Occipital lobe (tissue), 1 donor: ENCODE measurements at regions not wholly inside any gene's neighbourhood (a gene's known extent, or its start where the extent isn't known, plus 50 kb on each side); places are given as distances from the start of the nearest gene placed in this dataset.
"Not testable (repeated sequence)": the region's sequence is repeated elsewhere in the genome, so short reads cannot be mapped to it uniquely, and the experiment has no call there.

ENCODE experiments used
- DNase-seq: peaks from one replicate; lab custom pipeline; 2025; lab: John Stamatoyannopoulos, UW

GRCh38 chr4:54574500-54574899, 83.3 kb upstream of the KIT start:
- DNase-seq, result no peak

GRCh38 chr4:54575919-54576318, 81.8 kb upstream of the KIT start:
- DNase-seq, result no peak

- no peak for DNase-seq
Observed at GRCh38 chr4:54581807-54582206, 76.0 kb upstream of the KIT start.

GRCh38 chr4:54585321-54586000, 72.3 kb upstream of the KIT start:
- DNase-seq, result no peak

GRCh38 chr4:54586320-54586955, 71.3 kb upstream of the KIT start:
- DNase-seq, result no peak

GRCh38 chr4:54587107-54587891, 70.5 kb upstream of the KIT start:
- DNase-seq, result no peak

- DNase-seq, result no peak
Observed at GRCh38 chr4:54588404-54588803, 69.4 kb upstream of the KIT start.

- DNase-seq, result no peak
Observed at GRCh38 chr4:54589586-54589985, 68.2 kb upstream of the KIT start.

- DNase-seq, result no peak
Observed at GRCh38 chr4:54593795-54594322, 63.9 kb upstream of the KIT start.

- DNase-seq, result no peak
Observed at GRCh38 chr4:54596201-54596600, 61.6 kb upstream of the KIT start.

GRCh38 chr4:54597678-54598077, 60.1 kb upstream of the KIT start:
- not testable (repeated sequence) for DNase-seq

GRCh38 chr4:54602175-54602574, 55.6 kb upstream of the KIT start:
- not testable (repeated sequence) for DNase-seq

GRCh38 chr4:54607067-54607466, 50.7 kb upstream of the KIT start:
- no peak for DNase-seq

GRCh38 chr4:54607521-54607920, 50.2 kb upstream of the KIT start:
- DNase-seq, result no peak
